Osteoblast (primary cell): ENCODE measurements at regions not wholly inside any gene's neighbourhood (a gene's known extent, or its start where the extent isn't known, plus 50 kb on each side); places are given as distances from the start of the nearest gene placed in this dataset.
A peak's percentile ranks its signal among the peaks of the same experiment; 100 is the strongest.

Source experiments
- DNase-seq: peaks from one replicate; pipeline ENCODE4 v3.0.0; 2011; ENCODE audit warnings: low spot score, mixed read lengths; ENCODE audit not compliant: insufficient read length; ENCODE audit errors: missing footprints
- H2AFZ ChIP-seq: 2 replicates; pipeline ENCODE4 v1.6.0; 2011; ENCODE audit warnings: mild to moderate bottlenecking, low read length
- H3K27ac ChIP-seq: 2 replicates; pipeline ENCODE4 v1.5.1; 2011; ENCODE audit warnings: mild to moderate bottlenecking, low read depth, low read length, moderate library complexity
- H3K27me3 ChIP-seq: 2 replicates; pipeline ENCODE4 v1.6.0; 2012; ENCODE audit warnings: mild to moderate bottlenecking, control low read depth, inconsistent platforms, low read length, moderate library complexity; ENCODE audit not compliant: insufficient read depth
- H3K36me3 ChIP-seq: 2 replicates; pipeline ENCODE4 v1.5.1; 2011; ENCODE audit warnings: mild to moderate bottlenecking, low read length, control low read depth, moderate library complexity; ENCODE audit not compliant: insufficient read depth
- H3K4me1 ChIP-seq: 2 replicates; pipeline ENCODE4 v1.5.1; 2011; ENCODE audit warnings: mild to moderate bottlenecking, low read length, control low read depth, moderate library complexity; ENCODE audit not compliant: insufficient read depth
- H3K4me2 ChIP-seq: 2 replicates; pipeline ENCODE4 v1.6.0; 2011; ENCODE audit warnings: mild to moderate bottlenecking, low read length; ENCODE audit not compliant: insufficient read depth
- H3K4me3 ChIP-seq: fragments of 200-600 bp; sonication (generic); 3 replicates; pipeline ENCODE4 v1.5.1; 2012; ENCODE audit warnings: mild to moderate bottlenecking, low read length, inconsistent platforms; ENCODE audit not compliant: insufficient read depth
- H3K79me2 ChIP-seq: 2 replicates; pipeline ENCODE4 v1.6.0; 2012; ENCODE audit warnings: mild to moderate bottlenecking, low read length, control low read depth, inconsistent platforms; ENCODE audit not compliant: insufficient read depth
- H3K9me3 ChIP-seq: 2 replicates; pipeline ENCODE4 v1.5.1; 2011; ENCODE audit warnings: low read depth, low read length, control low read depth
- H4K20me1 ChIP-seq: 2 replicates; pipeline ENCODE4 v1.6.0; 2012; ENCODE audit warnings: mild to moderate bottlenecking, low read length, control low read depth; ENCODE audit not compliant: insufficient read depth
- CTCF ChIP-seq: IDR thresholded peaks from 2 replicates; pipeline ENCODE4 v1.5.1; 2011; ENCODE audit warnings: mild to moderate bottlenecking, low read depth, low read length, moderate library complexity; ENCODE audit errors: extremely low read depth

- no peaks in the 10 kb centered on the region for H3K79me2 ChIP-seq
- H3K27me3 ChIP-seq = peaks cover 9% of the 10 kb centered on the region
- H3K4me3 ChIP-seq = no peak overlapping the region
- no peak for DNase-seq
- TF ChIP-seq CTCF = no peak
- H3K9me3 ChIP-seq = no peaks in the 10 kb centered on the region
- H2AFZ ChIP-seq = no peak overlapping the region
- H4K20me1 ChIP-seq = no peaks in the 10 kb centered on the region
- no peak overlapping the region for H3K4me2 ChIP-seq
- H3K4me1 ChIP-seq = no peaks in the 10 kb centered on the region
- H3K27ac ChIP-seq = no peak overlapping the region
- H3K36me3 ChIP-seq = no peaks in the 10 kb centered on the region
Observed at GRCh38 chr10:113491967-113492565, 60.8 kb upstream of the HABP2 start.

GRCh38 chr10:113493195-113493594, 59.7 kb upstream of the HABP2 start:
- peak; percentile 79 for DNase-seq
- Histone ChIP-seq H3K4me1 (no peaks in the 10 kb centered on the region), H3K4me2 (no peak overlapping the region)

GRCh38 chr10:113493882-113494301, 59.0 kb upstream of the HABP2 start:
- Histone ChIP-seq H3K27me3 (peaks cover 9% of the 10 kb centered on the region), H3K9me3 (no peaks in the 10 kb centered on the region), H3K4me3 (no peak overlapping the region), H3K4me2 (no peak overlapping the region), H3K36me3 (no peaks in the 10 kb centered on the region), H3K27ac (no peak overlapping the region), H3K4me1 (no peaks in the 10 kb centered on the region), H4K20me1 (no peaks in the 10 kb centered on the region), H2AFZ (no peak overlapping the region), H3K79me2 (no peaks in the 10 kb centered on the region)
- no peak for TF ChIP-seq CTCF
- DNase-seq = no peak

More at GRCh38 chr10:113493195-113493594, 59.7 kb upstream of the HABP2 start:
- Histone ChIP-seq H4K20me1 (no peaks in the 10 kb centered on the region), H3K36me3 (no peaks in the 10 kb centered on the region), H3K79me2 (no peaks in the 10 kb centered on the region), H3K27me3 (peaks cover 9% of the 10 kb centered on the region), H3K27ac (no peak overlapping the region), H3K4me3 (no peak overlapping the region), H3K9me3 (no peaks in the 10 kb centered on the region), H2AFZ (no peak overlapping the region)
- no peak for TF ChIP-seq CTCF

GRCh38 chr10:113494761-113495160, 58.1 kb upstream of the HABP2 start:
- Histone ChIP-seq H3K4me1 (no peaks in the 10 kb centered on the region), H2AFZ (peak overlapping the region; percentile 5)

More at GRCh38 chr10:113494761-113495160, 58.1 kb upstream of the HABP2 start:
- peaks cover 9% of the 10 kb centered on the region for H3K27me3 ChIP-seq
- H4K20me1 ChIP-seq = no peaks in the 10 kb centered on the region
- no peak for DNase-seq
- no peaks in the 10 kb centered on the region for H3K9me3 ChIP-seq
- no peak overlapping the region for H3K27ac ChIP-seq
- H3K79me2 ChIP-seq = no peaks in the 10 kb centered on the region
- H3K36me3 ChIP-seq = no peaks in the 10 kb centered on the region
- H3K4me3 ChIP-seq = no peak overlapping the region
- no peak overlapping the region for H3K4me2 ChIP-seq
- no peak for TF ChIP-seq CTCF
